HepG2 (cell line): ENCODE measurements at regions not wholly inside any gene's neighbourhood (a gene's known extent, or its start where the extent isn't known, plus 50 kb on each side); places are given as distances from the start of the nearest gene placed in this dataset.

Experiments used
- ATAC-seq: fragments of 200-7000 bp; cut with Tn5 transposase; 3 replicates; pipeline ENCODE4 v1.9.1; 2020; ENCODE audit warnings: mild to moderate bottlenecking, moderate library complexity
- BruUV-seq: library from RNA; stranded (reverse); fragments of 400-500 nt; replicated peaks from 2 replicates; lab custom pipeline; 2021; lab: Mats Ljungman, UMichigan
- CTCF ChIA-PET: fragments of 300-600 bp; formaldehyde crosslinking; extraction: SDS; loops from one replicate; lab custom pipeline; 2021; ENCODE audit warnings: low total read pairs, inconsistent platforms, low intra/inter-chr PET ratio; lab: Yijun Ruan, JAX
- POLR2A ChIA-PET: fragments of 350-600 bp; sonication (Branson Sonifier 250); formaldehyde crosslinking; loops from one replicate; lab custom pipeline; 2020; ENCODE audit warnings: antibody characterized with exemption, inconsistent platforms; lab: Yijun Ruan, JAX
- DNase-seq: peaks from one replicate; pipeline ENCODE4 v3.0.0-alpha.2; 2015; ENCODE audit warnings: low spot score
- FAIRE-seq: peaks from 3 replicates; lab custom pipeline; 2011; peaks lifted over from hg19 to GRCh38; lab: Jason Lieb, UNC
- H2AFZ ChIP-seq: one replicate; pipeline ENCODE4 v1.6.1; 2011; ENCODE audit warnings: low read length, inconsistent platforms
- H3K27ac ChIP-seq: fragments of 300-600 bp; 3 replicates; pipeline ENCODE4 v1.8.0; 2011; ENCODE audit warnings: mixed run types, mild to moderate bottlenecking, mixed read lengths, low read length, inconsistent platforms; ENCODE audit not compliant: insufficient read depth; ENCODE audit errors: extremely low read length
- H3K27me3 ChIP-seq, 2 experiments: fragments of 200-600 bp in 1 of 2; 2 replicates in 1 of 2; 3 replicates in 1 of 2; pipeline versions ENCODE4 v1.6.0 to v1.8.0; 2011; ENCODE audit warnings: low read length in 2 of 2, mild to moderate bottlenecking in 2 of 2, moderate library complexity in 2 of 2, inconsistent platforms in 1 of 2; ENCODE audit not compliant: insufficient read depth in 2 of 2, control insufficient read depth in 1 of 2
- H3K36me3 ChIP-seq, 2 experiments: fragments of 200-600 bp in 1 of 2; replicated peaks in 1 of 2; 2 replicates in 1 of 2; 3 replicates in 1 of 2; pipeline versions ENCODE4 v1.5.1 to v1.8.0; 2011; ENCODE audit warnings: low read length in 2 of 2, inconsistent platforms in 1 of 2; ENCODE audit not compliant: insufficient read depth in 2 of 2, control insufficient read depth in 1 of 2
- H3K4me1 ChIP-seq: 2 replicates; pipeline ENCODE4 v1.5.1; 2012; ENCODE audit warnings: low read length, inconsistent platforms; ENCODE audit not compliant: insufficient read depth
- H3K4me2 ChIP-seq: 2 replicates; pipeline ENCODE4 v1.6.0; 2011; ENCODE audit warnings: low read depth, low read length, inconsistent platforms
- H3K4me3 ChIP-seq, 3 experiments: fragments of 200-600 bp in 1 of 3; sonication (generic), shearing (Covaris generic) in 1 of 3; replicated peaks in 1 of 3; 2 replicates each; pipeline ENCODE4 v1.5.1; 2011 to 2016; ENCODE audit warnings: low read length in 3 of 3, inconsistent platforms in 2 of 3, low read depth in 2 of 3, mild to moderate bottlenecking in 2 of 3, control low read depth in 1 of 3, mixed read lengths in 1 of 3; ENCODE audit not compliant: insufficient read depth in 1 of 3
- H3K79me2 ChIP-seq: one replicate; pipeline ENCODE4 v1.6.1; 2011; ENCODE audit warnings: low read length, inconsistent platforms; ENCODE audit not compliant: insufficient read depth
- H3K9ac ChIP-seq: 2 replicates; pipeline ENCODE4 v1.6.0; 2011; ENCODE audit warnings: mild to moderate bottlenecking, low read depth, low read length, inconsistent platforms; ENCODE audit not compliant: insufficient read depth
- H3K9me3 ChIP-seq: 2 replicates; pipeline ENCODE4 v1.5.1; 2012; ENCODE audit warnings: mild to moderate bottlenecking, low read length
- H4K20me1 ChIP-seq: 2 replicates; pipeline ENCODE4 v1.6.0; 2011; ENCODE audit warnings: inconsistent platforms, mild to moderate bottlenecking, low read length, moderate library complexity; ENCODE audit not compliant: insufficient read depth
- ATAD3A ChIP-seq: sonication (generic); formaldehyde crosslinking; IDR thresholded peaks from 2 replicates; pipeline ENCODE4 v1.4.0; 2020; ENCODE audit warnings: missing genetic modification reagents
- CCAR2 ChIP-seq: fragments of 200-400 bp; formaldehyde crosslinking; optimal IDR thresholded peaks from 2 replicates; pipeline ENCODE3; 2018; ENCODE audit warnings: low read depth, mild to moderate bottlenecking, low read length, moderate library complexity
- ELF1 ChIP-seq: sonication (generic); formaldehyde crosslinking; IDR thresholded peaks from 2 replicates; pipeline ENCODE4 v1.4.0; 2020; ENCODE audit warnings: missing genetic modification reagents
- FOSL2 ChIP-seq: sonication (generic); formaldehyde crosslinking; IDR thresholded peaks from 2 replicates; pipeline ENCODE4 v1.4.0; 2020; ENCODE audit warnings: missing genetic modification reagents
- RFX3 ChIP-seq: IDR thresholded peaks from 2 replicates; pipeline ENCODE4 v1.6.1; 2016; ENCODE audit warnings: missing biosample characterization, missing genetic modification reagents
- SIN3B ChIP-seq: fragments of 150-350 bp; IDR thresholded peaks from 2 replicates; pipeline ENCODE4 v1.6.1; 2014; ENCODE audit warnings: low read length
- YY1 ChIP-seq: IDR thresholded peaks from 2 replicates; pipeline ENCODE4 v1.6.1; 2011; ENCODE audit warnings: low read length, low read depth, moderate library complexity, mild to moderate bottlenecking; ENCODE audit not compliant: insufficient read depth, insufficient replicate concordance
- WGBS: methylation state at CpG from one replicate; pipeline ENCODE4 v1.1.6; 2017; ENCODE audit warnings: low lambda C conversion rate; 5-methylcytosine and 5-hydroxymethylcytosine counted together
- in situ Hi-C: cut with HindIII; loops from 2 replicates; pipeline ENCODE4 v1.10.0; 2017; ENCODE audit warnings: low pct_unique_long_range_greater_than_20kb; ENCODE audit not compliant: extremely low pct_ligation_motif_present
- intact Hi-C: fragments of 100-400 bp; cut with micrococcal nuclease; formaldehyde crosslinking; loops from one replicate; pipeline ENCODE4 v1.10.0; 2022; ENCODE audit not compliant: unreplicated experiment
- TF ChIP-seq, protein P1 (sequence below): sonication (generic); formaldehyde crosslinking; IDR thresholded peaks from 2 replicates; pipeline ENCODE4 v1.5.1; 2020; ENCODE audit warnings: mild to moderate bottlenecking, moderate library complexity, missing genetic modification reagents

GRCh38 chr4:170274616-170275015 is 184.9 kb upstream of the AADAT start:
- DNase-seq (no peak), ATAC-seq (no peak), FAIRE-seq (no peak)
- Histone ChIP-seq H3K4me2 (no peak overlapping the region), H3K4me1 (no peaks in the 10 kb centered on the region), H2AFZ (no peak overlapping the region), H3K4me3 (no peak overlapping the region), H3K36me3 (no peaks in the 10 kb centered on the region), H3K9ac (no peak overlapping the region), H4K20me1 (no peaks in the 10 kb centered on the region), H3K27ac (no peak overlapping the region), H3K27me3 (no peaks in the 10 kb centered on the region), H3K9me3 (no peaks in the 10 kb centered on the region), H3K79me2 (no peaks in the 10 kb centered on the region)
- BruUV-seq = no TSS peak
- ChIA-PET POLR2A (no interaction called here), CTCF (no interaction called here)
- TF ChIP-seq RFX3 = no peak
- TF ChIP-seq YY1 = no peak
- TF ChIP-seq FOSL2 (CRISPR knock-in tag) = no peak
- TF ChIP-seq, protein P1, sequence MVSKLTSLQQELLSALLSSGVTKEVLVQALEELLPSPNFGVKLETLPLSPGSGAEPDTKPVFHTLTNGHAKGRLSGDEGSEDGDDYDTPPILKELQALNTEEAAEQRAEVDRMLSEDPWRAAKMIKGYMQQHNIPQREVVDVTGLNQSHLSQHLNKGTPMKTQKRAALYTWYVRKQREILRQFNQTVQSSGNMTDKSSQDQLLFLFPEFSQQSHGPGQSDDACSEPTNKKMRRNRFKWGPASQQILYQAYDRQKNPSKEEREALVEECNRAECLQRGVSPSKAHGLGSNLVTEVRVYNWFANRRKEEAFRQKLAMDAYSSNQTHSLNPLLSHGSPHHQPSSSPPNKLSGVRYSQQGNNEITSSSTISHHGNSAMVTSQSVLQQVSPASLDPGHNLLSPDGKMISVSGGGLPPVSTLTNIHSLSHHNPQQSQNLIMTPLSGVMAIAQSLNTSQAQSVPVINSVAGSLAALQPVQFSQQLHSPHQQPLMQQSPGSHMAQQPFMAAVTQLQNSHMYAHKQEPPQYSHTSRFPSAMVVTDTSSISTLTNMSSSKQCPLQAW (CRISPR knock-in tag) = no peak
- TF ChIP-seq ATAD3A = no peak
- no peak for TF ChIP-seq ELF1 (CRISPR knock-in tag)
- TF ChIP-seq CCAR2 = no peak
- intact Hi-C loops = no loop called here
- WGBS = 29% methylated on average over 4 of the region's 4 CpGs
- in situ Hi-C loops = loop anchor here (25.0 kb wide), 1 partner anchor 137 kb away; no protein-coding TSS in a partner anchor

DNA sequence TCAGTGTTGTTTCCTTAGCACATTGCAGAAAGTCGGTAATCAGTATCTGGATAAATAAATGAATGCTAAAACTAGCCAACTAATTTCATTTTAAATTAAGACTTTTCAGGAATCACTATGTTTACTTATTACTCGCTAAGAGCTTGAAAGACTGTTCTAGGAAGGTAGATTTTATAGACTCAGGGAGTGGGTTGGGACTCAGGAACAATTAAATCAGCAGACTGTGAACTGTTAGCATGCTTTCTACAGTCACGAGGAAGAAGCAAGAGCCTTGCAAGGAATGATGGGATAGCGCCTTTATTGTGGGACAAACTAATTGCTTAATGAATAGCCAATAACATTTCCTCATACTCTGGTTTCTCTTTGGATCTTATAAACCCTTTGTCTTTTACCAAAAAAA is 183.2 kb upstream of the AADAT start:
- Histone ChIP-seq H3K4me3 (no peak overlapping the region), H3K27me3 (no peaks in the 10 kb centered on the region), H2AFZ (no peak overlapping the region), H3K79me2 (no peaks in the 10 kb centered on the region), H3K9ac (no peak overlapping the region), H4K20me1 (no peaks in the 10 kb centered on the region), H3K4me2 (no peak overlapping the region), H3K36me3 (no peaks in the 10 kb centered on the region), H3K27ac (no peak overlapping the region), H3K9me3 (no peaks in the 10 kb centered on the region), H3K4me1 (no peaks in the 10 kb centered on the region)
- TF ChIP-seq SIN3B = no peak
- FAIRE-seq (no peak), DNase-seq (no peak), ATAC-seq (no peak)
- ChIA-PET CTCF (no interaction called here), POLR2A (no interaction called here)
- intact Hi-C loops (no loop called here), in situ Hi-C loops (loop anchor here (25.0 kb wide), 1 partner anchor 136 kb away; no protein-coding TSS in a partner anchor)
- WGBS = 8% methylated on average over 4 of the region's 4 CpGs
- BruUV-seq = no TSS peak
